CD4-positive, alpha-beta memory T cell (primary cell): ENCODE measurements at regions not wholly inside any gene's neighbourhood (a gene's known extent, or its start where the extent isn't known, plus 50 kb on each side); places are given as distances from the start of the nearest gene placed in this dataset.

Experiments used
- CTCF ChIA-PET: fragments of 350-600 bp; sonication (Branson Sonifier 250); formaldehyde crosslinking; loops from one replicate; lab custom pipeline; 2021; ENCODE audit warnings: inconsistent platforms; ENCODE audit not compliant: partially characterized antibody; lab: Charles Lee
- POLR2A ChIA-PET: fragments of 350-600 bp; sonication (Branson Sonifier 250); formaldehyde crosslinking; loops from one replicate; lab custom pipeline; 2021; ENCODE audit not compliant: partially characterized antibody; lab: Charles Lee
- DNase-seq, 5 donors: peaks; one replicate each; pipeline versions ENCODE4 v3.0.0 to v3.0.0-alpha.2; 2020 to 2022; ENCODE audit warnings: mixed read lengths in 1 of 5
- H3K27ac ChIP-seq: one replicate; pipeline ENCODE4 v1.7.0; 2013; ENCODE audit warnings: low read depth, low read length
- H3K27me3 ChIP-seq: 2 replicates; pipeline ENCODE4 v1.7.0; 2013; ENCODE audit warnings: mild to moderate bottlenecking, low read length, moderate library complexity; ENCODE audit not compliant: insufficient read depth
- H3K36me3 ChIP-seq: 2 replicates; pipeline ENCODE4 v1.7.0; 2013; ENCODE audit warnings: mild to moderate bottlenecking, low read length, moderate library complexity; ENCODE audit not compliant: insufficient read depth
- H3K4me1 ChIP-seq: 2 replicates; pipeline ENCODE4 v1.7.0; 2013; ENCODE audit warnings: mild to moderate bottlenecking, low read length, moderate library complexity; ENCODE audit not compliant: insufficient read depth
- H3K4me3 ChIP-seq, 2 donors: one replicate each; pipeline ENCODE4 v1.7.0; 2013; ENCODE audit warnings: low read length in 2 of 2, mild to moderate bottlenecking in 1 of 2
- H3K9me3 ChIP-seq, 2 donors: one replicate each; pipeline ENCODE4 v1.7.0; 2013; ENCODE audit warnings: low read length in 2 of 2, control low read depth in 1 of 2; ENCODE audit not compliant: control insufficient read depth in 1 of 2
- H3K27ac Mint-ChIP-seq, 7 donors: one replicate each; pipeline ENCODE4 v1.8.0; 2020 to 2021; ENCODE audit warnings: mixed read lengths in 7 of 7, mild to moderate bottlenecking in 6 of 7, inconsistent platforms in 3 of 7, moderate library complexity in 3 of 7
- H3K27me3 Mint-ChIP-seq, 2 donors: one replicate each; pipeline ENCODE4 v1.8.0; 2020 to 2021; ENCODE audit warnings: mixed read lengths in 2 of 2
- H3K36me3 Mint-ChIP-seq, 2 donors: one replicate each; pipeline ENCODE4 v1.8.0; 2020 to 2021; ENCODE audit warnings: mixed read lengths in 2 of 2, inconsistent platforms in 1 of 2, mild to moderate bottlenecking in 1 of 2
- H3K4me1 Mint-ChIP-seq, 4 donors: one replicate each; pipeline ENCODE4 v1.8.0; 2020 to 2021; ENCODE audit warnings: mixed read lengths in 4 of 4, mild to moderate bottlenecking in 1 of 4
- H3K4me3 Mint-ChIP-seq, 8 donors: one replicate each; pipeline ENCODE4 v1.8.0; 2020 to 2021; ENCODE audit warnings: mixed read lengths in 8 of 8, mild to moderate bottlenecking in 7 of 8, moderate library complexity in 6 of 8, inconsistent platforms in 3 of 8
- H3K9me3 Mint-ChIP-seq, 8 donors: one replicate each; pipeline ENCODE4 v1.8.0; 2020 to 2021; ENCODE audit warnings: mixed read lengths in 8 of 8, mild to moderate bottlenecking in 5 of 8, inconsistent platforms in 3 of 8, moderate library complexity in 1 of 8
- intact Hi-C: fragments of 100-400 bp; cut with micrococcal nuclease; formaldehyde crosslinking; loops from one replicate; pipeline ENCODE4 v1.15.1; 2023

GRCh38 chr18:7349181-7349837, 118.4 kb downstream of the LRRC30 start:
- ChIA-PET POLR2A (no interaction called here), CTCF (no interaction called here)
- Histone ChIP-seq H3K4me1 (no peaks in the 10 kb centered on the region), H3K9me3 (no peaks in the 10 kb centered on the region), H3K36me3 (no peaks in the 10 kb centered on the region), H3K27me3 (no peaks in the 10 kb centered on the region), H3K27ac (no peak overlapping the region), H3K4me3 (no peak overlapping the region)
- Mint-ChIP-seq H3K36me3 (no peaks in the 10 kb centered on the region), H3K9me3 (peaks cover 0 to 8% (median 4%) of the 10 kb centered on the region in 8 donors), H3K27ac (no peak overlapping the region), H3K4me3 (no peak overlapping the region), H3K4me1 (no peaks in the 10 kb centered on the region), H3K27me3 (no peaks in the 10 kb centered on the region)
- intact Hi-C loops, result no loop called here
- DNase-seq, result no peak

GRCh38 chr18:7358989-7359726, 128.3 kb downstream of the LRRC30 start:
- DNase-seq, result no peak
- Mint-ChIP-seq H3K27ac (no peak overlapping the region), H3K36me3 (no peaks in the 10 kb centered on the region), H3K4me1 (peaks cover 0 to 3% (median 0%) of the 10 kb centered on the region in 4 donors), H3K4me3 (no peak overlapping the region), H3K9me3 (peaks cover 0 to 10% (median 5%) of the 10 kb centered on the region in 8 donors), H3K27me3 (no peaks in the 10 kb centered on the region)
- H3K4me3 ChIP-seq, result no peak overlapping the region
- no peaks in the 10 kb centered on the region for H3K9me3 ChIP-seq
- H3K4me1 ChIP-seq, result no peaks in the 10 kb centered on the region
- POLR2A ChIA-PET, result no interaction called here
- H3K27ac ChIP-seq, result no peak overlapping the region
- CTCF ChIA-PET, result no interaction called here
- intact Hi-C loops, result no loop called here
- H3K27me3 ChIP-seq, result no peaks in the 10 kb centered on the region
- no peaks in the 10 kb centered on the region for H3K36me3 ChIP-seq

GRCh38 chr18:7360606-7361170, 129.8 kb downstream of the LRRC30 start:
- CTCF ChIA-PET, result no interaction called here
- peaks cover 0 to 9% (median 6%) of the 10 kb centered on the region in 8 donors for H3K9me3 Mint-ChIP-seq

DNA sequence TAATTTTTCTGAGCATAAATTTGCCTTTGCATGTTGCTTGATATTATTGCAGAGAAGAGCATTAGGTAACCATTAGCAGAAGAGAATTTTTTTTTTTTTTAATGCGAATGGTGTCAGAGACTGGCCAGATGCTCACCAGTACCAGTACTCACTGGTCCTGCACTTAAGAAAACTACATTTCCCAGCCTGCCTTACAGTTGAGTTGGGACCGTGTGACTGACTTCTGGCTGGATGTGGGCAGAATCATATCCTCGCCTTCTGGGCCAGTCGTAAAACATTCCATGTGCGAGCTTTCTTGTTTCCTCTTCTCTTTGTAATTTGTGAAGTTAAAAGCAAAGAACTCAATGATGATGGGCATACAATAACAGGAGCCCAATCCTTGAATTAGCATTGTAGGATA, 132.4 kb downstream of the LRRC30 start:
- CTCF ChIA-PET, result no interaction called here

More at GRCh38 chr18:7360606-7361170, 129.8 kb downstream of the LRRC30 start:
- H3K36me3 Mint-ChIP-seq, result no peaks in the 10 kb centered on the region
- no peak overlapping the region for H3K27ac Mint-ChIP-seq
- no peak for DNase-seq
- intact Hi-C loops, result no loop called here
- no peak overlapping the region for H3K4me3 ChIP-seq
- no peaks in the 10 kb centered on the region for H3K36me3 ChIP-seq
- no peak overlapping the region for H3K4me3 Mint-ChIP-seq
- no peaks in the 10 kb centered on the region for H3K4me1 ChIP-seq
- H3K9me3 ChIP-seq, result no peaks in the 10 kb centered on the region
- H3K27ac ChIP-seq, result no peak overlapping the region
- POLR2A ChIA-PET, result no interaction called here
- H3K27me3 Mint-ChIP-seq, result peaks cover 0 to 1% of the 10 kb centered on the region in 2 donors
- peaks cover 0 to 3% (median 0%) of the 10 kb centered on the region in 4 donors for H3K4me1 Mint-ChIP-seq
- H3K27me3 ChIP-seq, result no peaks in the 10 kb centered on the region

GRCh38 chr18:7366597-7366996, 135.7 kb downstream of the LRRC30 start:
- peaks cover 0 to 2% of the 10 kb centered on the region in 2 donors for H3K27me3 Mint-ChIP-seq
- intact Hi-C loops, result no loop called here

More for the DNA sequence above, 132.4 kb downstream of the LRRC30 start:
- Mint-ChIP-seq H3K4me1 (peaks cover 0 to 3% (median 0%) of the 10 kb centered on the region in 4 donors), H3K36me3 (no peaks in the 10 kb centered on the region), H3K9me3 (peaks cover 0 to 9% (median 3%) of the 10 kb centered on the region in 8 donors), H3K27ac (no peak overlapping the region), H3K4me3 (no peak overlapping the region), H3K27me3 (peaks cover 0 to 2% of the 10 kb centered on the region in 2 donors)
- POLR2A ChIA-PET, result no interaction called here
- intact Hi-C loops, result no loop called here
- H3K9me3 ChIP-seq, result no peaks in the 10 kb centered on the region
- no peaks in the 10 kb centered on the region for H3K36me3 ChIP-seq
- no peak overlapping the region for H3K4me3 ChIP-seq
- no peaks in the 10 kb centered on the region for H3K4me1 ChIP-seq
- no peak for DNase-seq
- no peaks in the 10 kb centered on the region for H3K27me3 ChIP-seq
- no peak overlapping the region for H3K27ac ChIP-seq

DNA sequence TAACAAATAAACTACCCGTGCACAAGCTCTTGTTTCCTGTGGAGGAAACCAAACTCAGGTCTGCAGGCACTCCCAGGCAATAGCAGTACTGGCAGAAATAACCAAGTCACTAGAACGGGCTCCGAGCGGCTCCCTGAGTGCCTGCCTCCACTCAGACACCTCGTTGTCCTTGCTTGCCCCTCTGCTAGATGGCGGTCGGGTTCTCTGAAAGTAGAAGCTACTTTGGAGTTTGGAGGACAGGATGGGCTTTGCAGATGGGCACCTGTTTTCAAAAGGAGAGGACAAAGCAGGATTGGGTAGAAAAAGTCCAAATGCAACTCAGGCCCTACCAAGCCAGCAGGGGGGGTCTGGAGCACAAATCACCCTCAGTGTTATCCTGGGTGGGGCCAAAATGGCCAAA, 136.4 kb downstream of the LRRC30 start:
- H3K4me1 ChIP-seq, result no peaks in the 10 kb centered on the region
- H3K4me3 Mint-ChIP-seq, result no peak overlapping the region
- no peaks in the 10 kb centered on the region for H3K9me3 ChIP-seq
- H3K4me1 Mint-ChIP-seq, result peaks cover 0 to 5% (median under 1%) of the 10 kb centered on the region in 4 donors
- ChIA-PET POLR2A (no interaction called here), CTCF (no interaction called here)
- no peaks in the 10 kb centered on the region for H3K36me3 Mint-ChIP-seq
- no peak overlapping the region for H3K27ac ChIP-seq
- peaks cover 0 to 2% of the 10 kb centered on the region in 2 donors for H3K27me3 Mint-ChIP-seq
- H3K36me3 ChIP-seq, result no peaks in the 10 kb centered on the region
- DNase-seq, result no peak
- intact Hi-C loops, result no loop called here
- peaks cover 0 to 8% (median under 1%) of the 10 kb centered on the region in 8 donors for H3K9me3 Mint-ChIP-seq
- H3K4me3 ChIP-seq, result no peak overlapping the region
- no peak overlapping the region for H3K27ac Mint-ChIP-seq
- H3K27me3 ChIP-seq, result no peaks in the 10 kb centered on the region

More at GRCh38 chr18:7366597-7366996, 135.7 kb downstream of the LRRC30 start:
- H3K4me3 Mint-ChIP-seq, result no peak overlapping the region
- ChIA-PET CTCF (no interaction called here), POLR2A (no interaction called here)
- DNase-seq, result no peak
- Histone ChIP-seq H3K27ac (no peak overlapping the region), H3K36me3 (no peaks in the 10 kb centered on the region), H3K4me1 (no peaks in the 10 kb centered on the region), H3K4me3 (no peak overlapping the region), H3K9me3 (no peaks in the 10 kb centered on the region), H3K27me3 (no peaks in the 10 kb centered on the region)
- H3K4me1 Mint-ChIP-seq, result peaks cover 0 to 8% (median under 1%) of the 10 kb centered on the region in 4 donors
- peak overlapping the region in 1 of 7 donors; percentile 49 for H3K27ac Mint-ChIP-seq
- H3K36me3 Mint-ChIP-seq, result no peaks in the 10 kb centered on the region
- H3K9me3 Mint-ChIP-seq, result peaks cover 0 to 8% (median under 1%) of the 10 kb centered on the region in 8 donors

DNA sequence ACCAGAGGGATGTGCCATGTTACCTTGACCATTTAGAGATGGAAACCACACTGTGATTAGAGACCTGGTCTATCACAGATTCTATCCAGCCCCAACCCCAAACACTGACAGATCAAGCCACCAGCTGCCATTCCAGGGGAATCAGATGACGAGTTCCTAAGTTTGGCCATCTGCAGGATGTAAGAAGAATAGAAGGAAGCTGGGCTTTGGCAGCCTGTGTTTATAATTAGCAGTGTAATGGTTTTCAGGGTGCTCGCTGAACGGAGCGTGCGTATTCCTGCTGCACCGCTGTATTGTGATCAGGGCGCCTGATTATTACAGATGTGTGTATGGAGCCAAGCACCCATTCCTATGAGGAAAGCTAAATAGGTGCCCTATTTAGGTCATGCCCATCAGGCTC, 138.1 kb downstream of the LRRC30 start:
- Mint-ChIP-seq H3K27me3 (peaks cover 0 to 2% of the 10 kb centered on the region in 2 donors), H3K27ac (no peak overlapping the region), H3K4me1 (peaks cover 0 to 5% (median under 1%) of the 10 kb centered on the region in 4 donors), H3K4me3 (no peak overlapping the region), H3K36me3 (no peaks in the 10 kb centered on the region), H3K9me3 (peaks cover 0 to 8% (median 3%) of the 10 kb centered on the region in 8 donors)
- intact Hi-C loops, result no loop called here
- H3K36me3 ChIP-seq, result no peaks in the 10 kb centered on the region
- ChIA-PET CTCF (no interaction called here), POLR2A (no interaction called here)
- no peaks in the 10 kb centered on the region for H3K9me3 ChIP-seq
- H3K27ac ChIP-seq, result no peak overlapping the region
- H3K4me3 ChIP-seq, result no peak overlapping the region
- no peak for DNase-seq
- no peaks in the 10 kb centered on the region for H3K4me1 ChIP-seq
- no peaks in the 10 kb centered on the region for H3K27me3 ChIP-seq
